PC-9 (cell line): ENCODE measurements at regions not wholly inside any gene's neighbourhood (a gene's known extent, or its start where the extent isn't known, plus 50 kb on each side); places are given as distances from the start of the nearest gene placed in this dataset.

Experiments used
- EZH2 ChIP-seq: fragments of 200-600 bp; sonication (generic); IDR thresholded peaks from 2 replicates; pipeline ENCODE4 v1.8.0; 2017; ENCODE audit warnings: antibody characterized with exemption, low read depth
- TF ChIP-seq, protein P1 (sequence below): fragments of 200-600 bp; sonication (generic); conservative IDR thresholded peaks from 2 replicates; pipeline ENCODE4 v1.6.1; 2017; ENCODE audit warnings: mixed run types, antibody characterized with exemption, mild to moderate bottlenecking, moderate library complexity

DNA sequence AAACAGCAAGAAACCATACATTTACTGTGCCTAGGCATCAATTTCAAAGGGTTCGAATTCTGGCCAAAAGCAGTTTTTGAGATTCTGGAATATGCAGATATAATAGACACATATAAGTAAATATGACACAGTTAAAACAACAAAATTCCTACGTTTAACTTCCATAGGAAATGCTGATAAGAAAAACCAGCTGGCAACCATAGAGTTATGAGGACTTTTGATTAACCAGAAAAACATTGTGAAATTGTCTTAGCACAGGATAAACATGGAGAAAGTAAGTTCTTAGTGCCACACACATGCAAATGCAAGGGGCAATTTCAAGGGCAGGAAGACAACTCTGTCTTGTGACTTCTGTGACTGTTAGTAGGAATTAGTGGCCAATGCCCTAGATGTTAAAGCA lies 702.1 kb downstream of the TNS3 start:
- TF ChIP-seq, protein P1, sequence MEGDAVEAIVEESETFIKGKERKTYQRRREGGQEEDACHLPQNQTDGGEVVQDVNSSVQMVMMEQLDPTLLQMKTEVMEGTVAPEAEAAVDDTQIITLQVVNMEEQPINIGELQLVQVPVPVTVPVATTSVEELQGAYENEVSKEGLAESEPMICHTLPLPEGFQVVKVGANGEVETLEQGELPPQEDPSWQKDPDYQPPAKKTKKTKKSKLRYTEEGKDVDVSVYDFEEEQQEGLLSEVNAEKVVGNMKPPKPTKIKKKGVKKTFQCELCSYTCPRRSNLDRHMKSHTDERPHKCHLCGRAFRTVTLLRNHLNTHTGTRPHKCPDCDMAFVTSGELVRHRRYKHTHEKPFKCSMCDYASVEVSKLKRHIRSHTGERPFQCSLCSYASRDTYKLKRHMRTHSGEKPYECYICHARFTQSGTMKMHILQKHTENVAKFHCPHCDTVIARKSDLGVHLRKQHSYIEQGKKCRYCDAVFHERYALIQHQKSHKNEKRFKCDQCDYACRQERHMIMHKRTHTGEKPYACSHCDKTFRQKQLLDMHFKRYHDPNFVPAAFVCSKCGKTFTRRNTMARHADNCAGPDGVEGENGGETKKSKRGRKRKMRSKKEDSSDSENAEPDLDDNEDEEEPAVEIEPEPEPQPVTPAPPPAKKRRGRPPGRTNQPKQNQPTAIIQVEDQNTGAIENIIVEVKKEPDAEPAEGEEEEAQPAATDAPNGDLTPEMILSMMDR, result no peak
- no peak for TF ChIP-seq EZH2
